VCaP (cell line): ENCODE measurements at regions not wholly inside any gene's neighbourhood (a gene's known extent, or its start where the extent isn't known, plus 50 kb on each side); places are given as distances from the start of the nearest gene placed in this dataset.

ENCODE experiments used
- H3K27ac ChIP-seq: fragments of 450-650 bp; 2 replicates; pipeline ENCODE4 v1.5.1; 2017
- TF ChIP-seq, protein P1 (sequence below): fragments of 450-650 bp; conservative IDR thresholded peaks from 2 replicates; pipeline ENCODE4 v1.5.1; 2017; ENCODE audit warnings: mild to moderate bottlenecking, moderate library complexity

DNA sequence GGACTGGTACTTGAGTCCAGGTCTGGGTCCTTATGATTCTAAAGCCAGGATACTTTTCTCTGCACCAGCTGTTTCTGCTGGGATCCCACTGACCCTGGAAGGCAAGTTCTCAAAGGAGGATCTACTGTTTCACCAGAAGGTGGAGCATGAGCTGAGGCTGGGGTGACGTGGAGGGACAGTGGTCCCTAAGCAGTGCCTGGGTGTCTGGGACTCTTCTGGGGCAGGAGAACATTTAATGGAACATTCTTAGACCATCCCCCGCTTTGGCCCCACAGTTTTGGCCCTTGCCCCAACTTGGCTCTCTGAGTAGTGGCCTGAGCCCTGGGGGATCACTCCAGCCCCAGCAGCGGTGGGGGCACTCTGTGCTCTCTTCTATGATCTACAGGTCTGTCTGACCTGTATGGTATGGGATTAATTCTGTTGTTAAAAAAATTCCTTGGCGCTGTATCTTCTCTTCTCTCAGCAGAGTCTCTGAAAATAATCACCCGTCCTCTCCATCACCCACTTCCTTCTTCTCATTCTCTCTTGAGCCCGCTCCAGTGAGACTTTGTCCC lies 60.3 kb upstream of the CSF3R start:
- no peak overlapping the region for H3K27ac ChIP-seq
- TF ChIP-seq, protein P1, sequence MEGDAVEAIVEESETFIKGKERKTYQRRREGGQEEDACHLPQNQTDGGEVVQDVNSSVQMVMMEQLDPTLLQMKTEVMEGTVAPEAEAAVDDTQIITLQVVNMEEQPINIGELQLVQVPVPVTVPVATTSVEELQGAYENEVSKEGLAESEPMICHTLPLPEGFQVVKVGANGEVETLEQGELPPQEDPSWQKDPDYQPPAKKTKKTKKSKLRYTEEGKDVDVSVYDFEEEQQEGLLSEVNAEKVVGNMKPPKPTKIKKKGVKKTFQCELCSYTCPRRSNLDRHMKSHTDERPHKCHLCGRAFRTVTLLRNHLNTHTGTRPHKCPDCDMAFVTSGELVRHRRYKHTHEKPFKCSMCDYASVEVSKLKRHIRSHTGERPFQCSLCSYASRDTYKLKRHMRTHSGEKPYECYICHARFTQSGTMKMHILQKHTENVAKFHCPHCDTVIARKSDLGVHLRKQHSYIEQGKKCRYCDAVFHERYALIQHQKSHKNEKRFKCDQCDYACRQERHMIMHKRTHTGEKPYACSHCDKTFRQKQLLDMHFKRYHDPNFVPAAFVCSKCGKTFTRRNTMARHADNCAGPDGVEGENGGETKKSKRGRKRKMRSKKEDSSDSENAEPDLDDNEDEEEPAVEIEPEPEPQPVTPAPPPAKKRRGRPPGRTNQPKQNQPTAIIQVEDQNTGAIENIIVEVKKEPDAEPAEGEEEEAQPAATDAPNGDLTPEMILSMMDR: no peak; the same call in 1 of the 2 replicates

DNA sequence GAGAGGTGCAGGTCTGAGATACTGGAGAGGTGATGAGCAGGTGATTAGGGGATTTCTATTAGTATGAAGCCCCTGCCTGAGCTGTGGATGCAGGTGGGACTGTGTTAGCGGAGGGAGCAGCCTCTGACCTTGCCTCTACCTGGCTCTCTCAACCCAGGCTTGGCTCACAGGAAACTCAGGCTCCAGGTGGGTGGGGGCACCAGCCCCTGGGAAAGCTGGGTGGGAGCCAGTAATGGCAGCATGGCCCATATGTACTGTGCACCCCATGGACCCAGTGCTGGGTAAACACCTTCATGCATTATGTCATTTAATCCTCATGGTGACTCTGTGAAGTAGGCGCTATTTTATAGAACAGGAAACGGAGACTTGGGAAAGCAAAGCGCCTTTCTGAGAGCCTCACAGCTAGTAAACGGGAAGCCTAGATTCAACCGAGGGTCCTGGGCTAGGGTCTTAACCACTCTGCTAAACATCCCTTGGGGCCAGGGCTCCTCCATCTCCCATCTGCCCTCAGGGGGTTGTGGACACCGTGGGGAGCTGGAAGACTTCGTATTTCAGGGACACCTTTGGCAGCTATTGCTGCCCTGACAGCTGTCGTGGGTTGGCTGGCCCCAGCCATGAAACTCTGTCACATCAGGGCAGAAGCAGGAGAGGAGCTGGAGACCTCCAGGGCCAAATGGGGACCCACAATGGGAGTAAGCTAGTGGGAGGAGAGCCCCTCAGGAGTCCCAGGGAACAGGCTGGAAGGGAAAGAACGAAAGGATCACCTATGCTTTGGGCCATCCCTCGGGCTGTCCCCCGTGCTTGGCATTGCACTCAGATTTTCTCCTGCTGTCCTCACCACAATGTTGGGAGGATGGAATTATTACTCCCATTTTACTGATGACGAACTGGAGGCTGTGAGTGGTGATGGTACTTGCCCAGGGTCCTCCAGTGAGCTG lies 59.6 kb upstream of the CSF3R start:
- TF ChIP-seq, protein P1: no peak

DNA sequence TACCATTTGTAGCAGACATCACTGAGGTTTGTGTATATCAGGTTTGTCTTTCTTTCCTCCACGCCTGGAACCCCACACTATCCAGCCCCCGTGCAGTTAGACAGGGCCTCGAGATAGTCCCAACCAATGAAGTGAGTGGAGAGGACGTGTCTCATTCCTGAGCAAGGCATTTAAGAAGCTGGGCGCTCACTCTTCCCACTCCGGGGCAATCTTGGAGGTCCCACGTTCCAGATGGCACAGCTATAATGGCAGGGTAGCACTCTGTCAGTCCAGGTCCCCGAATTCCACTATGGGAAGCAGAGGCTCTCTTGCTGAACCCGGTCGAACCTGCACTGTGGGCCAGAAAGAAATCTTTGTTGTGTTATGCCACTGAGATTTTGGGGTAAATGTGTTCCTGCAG lies 57.3 kb upstream of the CSF3R start:
- TF ChIP-seq, protein P1: no peak
- no peak overlapping the region for H3K27ac ChIP-seq

More for the DNA sequence above, 59.6 kb upstream of the CSF3R start:
- H3K27ac ChIP-seq: no peak overlapping the region

DNA sequence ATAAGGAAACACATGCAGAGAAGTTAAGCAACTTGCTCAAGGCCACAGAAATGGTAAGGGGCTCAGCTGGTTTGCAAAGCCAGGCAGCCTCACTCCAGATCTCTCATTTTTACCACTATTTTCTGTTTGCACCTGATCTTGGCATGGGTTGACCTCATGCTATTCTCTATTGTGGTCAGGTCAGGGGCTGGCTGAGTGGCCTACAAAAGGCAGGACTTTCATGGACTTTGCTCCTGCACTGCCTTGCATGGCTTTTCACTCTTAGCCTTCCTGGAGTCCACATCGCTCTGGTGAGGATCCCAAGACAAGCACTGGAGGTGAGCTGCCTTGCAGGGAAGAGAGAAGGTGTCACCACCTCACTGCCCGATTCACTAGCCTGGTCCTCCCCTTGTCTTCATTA lies 56.8 kb upstream of the CSF3R start:
- no peak overlapping the region for H3K27ac ChIP-seq
- TF ChIP-seq, protein P1: no peak

DNA sequence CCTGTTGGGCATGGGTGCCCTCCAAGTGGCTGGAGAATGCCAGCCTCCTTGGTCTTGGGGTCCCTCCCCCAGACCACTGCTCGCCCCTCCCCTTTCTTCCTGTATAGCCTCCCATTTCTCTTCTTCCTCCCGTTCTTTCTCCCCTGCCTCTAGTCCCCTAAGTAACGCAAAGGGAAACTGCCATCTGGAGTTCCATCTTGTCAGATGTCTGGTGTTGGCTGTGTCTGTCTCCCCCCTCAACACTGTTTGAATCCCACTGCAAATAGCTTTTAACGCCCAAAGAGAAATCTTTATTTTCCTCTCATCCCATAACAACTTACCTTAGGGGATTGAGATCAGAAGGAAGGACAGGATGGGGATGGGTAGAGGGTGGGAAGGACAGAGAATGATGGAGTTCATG lies 55.3 kb upstream of the CSF3R start:
- TF ChIP-seq, protein P1: no peak
- H3K27ac ChIP-seq: no peak overlapping the region

DNA sequence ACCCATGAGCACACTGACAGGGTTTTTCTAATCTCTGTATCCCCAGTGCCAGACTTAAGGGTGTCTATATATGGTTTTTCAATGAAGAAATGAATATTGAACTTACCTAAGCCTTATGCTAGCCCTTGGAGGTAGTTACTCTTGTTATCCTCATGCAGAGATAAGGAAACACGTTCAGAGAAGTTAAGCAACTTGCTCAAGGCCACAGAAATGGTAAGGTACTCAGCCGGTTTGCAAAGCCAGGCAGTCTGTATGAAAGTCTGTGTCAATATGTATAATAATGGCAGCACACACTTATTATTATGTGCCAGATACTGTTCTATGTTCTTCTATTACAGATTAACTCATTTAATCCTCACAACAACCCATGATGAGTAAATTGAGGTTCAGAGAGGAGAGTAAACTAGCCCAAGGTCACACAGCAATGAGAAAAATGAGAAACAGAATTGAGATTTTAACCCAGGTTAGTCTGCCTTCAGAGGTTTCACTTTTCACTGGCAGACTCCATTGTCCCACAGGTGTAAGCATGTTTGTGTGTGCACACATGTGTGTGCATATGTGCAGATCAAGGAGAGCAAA lies 54.6 kb upstream of the CSF3R start:
- TF ChIP-seq, protein P1: no peak
- H3K27ac ChIP-seq: no peak overlapping the region

DNA sequence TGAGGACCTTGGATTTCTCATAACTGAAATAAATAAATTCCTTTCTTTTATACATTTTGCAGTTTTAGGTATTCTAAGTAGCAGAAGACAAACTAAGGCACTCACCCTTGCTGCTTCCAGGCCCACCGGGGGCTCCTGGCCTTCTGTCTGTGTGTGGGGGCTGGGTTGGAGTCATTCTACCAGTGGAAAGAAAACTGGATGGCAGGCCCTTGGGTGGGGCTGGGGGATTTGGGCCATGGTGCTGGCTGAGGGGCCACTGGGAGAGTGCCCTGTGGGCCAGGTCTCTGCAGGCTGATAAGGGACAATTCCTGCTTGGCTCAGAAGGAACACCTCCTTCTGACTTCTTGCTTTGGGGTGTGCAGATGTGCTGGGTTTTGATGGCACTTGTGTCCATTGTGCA lies 54.0 kb upstream of the CSF3R start:
- no peak overlapping the region for H3K27ac ChIP-seq
- TF ChIP-seq, protein P1: no peak
